RWPE1 (cell line): ENCODE measurements at regions not wholly inside any gene's neighbourhood (a gene's known extent, or its start where the extent isn't known, plus 50 kb on each side); places are given as distances from the start of the nearest gene placed in this dataset.

Source experiments
- CTCF ChIA-PET: fragments of 350-600 bp; sonication (Branson Sonifier 250); formaldehyde crosslinking; extraction: SDS; loops from one replicate; lab custom pipeline; 2021; lab: Yijun Ruan, JAX
- POLR2A ChIA-PET: fragments of 400-600 bp; formaldehyde crosslinking; extraction: SDS; loops from one replicate; lab custom pipeline; 2020; ENCODE audit warnings: antibody characterized with exemption; ENCODE audit not compliant: low non-redundant PET; lab: Yijun Ruan, JAX
- DNase-seq: peaks from one replicate; pipeline ENCODE4 v3.0.0; 2012; ENCODE audit warnings: low spot score
- H3K27ac ChIP-seq: fragments of 450-650 bp; 2 replicates; pipeline ENCODE4 v1.5.1; 2017
- TF ChIP-seq, protein P1 (sequence below): fragments of 450-650 bp; conservative IDR thresholded peaks from 2 replicates; pipeline ENCODE4 v1.5.1; 2017; ENCODE audit warnings: low read depth, mild to moderate bottlenecking

- TF ChIP-seq, protein P1, sequence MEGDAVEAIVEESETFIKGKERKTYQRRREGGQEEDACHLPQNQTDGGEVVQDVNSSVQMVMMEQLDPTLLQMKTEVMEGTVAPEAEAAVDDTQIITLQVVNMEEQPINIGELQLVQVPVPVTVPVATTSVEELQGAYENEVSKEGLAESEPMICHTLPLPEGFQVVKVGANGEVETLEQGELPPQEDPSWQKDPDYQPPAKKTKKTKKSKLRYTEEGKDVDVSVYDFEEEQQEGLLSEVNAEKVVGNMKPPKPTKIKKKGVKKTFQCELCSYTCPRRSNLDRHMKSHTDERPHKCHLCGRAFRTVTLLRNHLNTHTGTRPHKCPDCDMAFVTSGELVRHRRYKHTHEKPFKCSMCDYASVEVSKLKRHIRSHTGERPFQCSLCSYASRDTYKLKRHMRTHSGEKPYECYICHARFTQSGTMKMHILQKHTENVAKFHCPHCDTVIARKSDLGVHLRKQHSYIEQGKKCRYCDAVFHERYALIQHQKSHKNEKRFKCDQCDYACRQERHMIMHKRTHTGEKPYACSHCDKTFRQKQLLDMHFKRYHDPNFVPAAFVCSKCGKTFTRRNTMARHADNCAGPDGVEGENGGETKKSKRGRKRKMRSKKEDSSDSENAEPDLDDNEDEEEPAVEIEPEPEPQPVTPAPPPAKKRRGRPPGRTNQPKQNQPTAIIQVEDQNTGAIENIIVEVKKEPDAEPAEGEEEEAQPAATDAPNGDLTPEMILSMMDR: no peak
- CTCF ChIA-PET: no interaction called here
- H3K27ac ChIP-seq: no peak overlapping the region
- POLR2A ChIA-PET: no interaction called here
- DNase-seq: no peak
These were observed 260.5 kb downstream of the CENPW start for GRCh38 chr6:126600258-126600916.

GRCh38 chr6:126603410-126603809 is 263.5 kb downstream of the CENPW start:
- TF ChIP-seq, protein P1: no peak
- no peak overlapping the region for H3K27ac ChIP-seq
- POLR2A ChIA-PET: no interaction called here
- CTCF ChIA-PET: no interaction called here
- DNase-seq: no peak

DNA sequence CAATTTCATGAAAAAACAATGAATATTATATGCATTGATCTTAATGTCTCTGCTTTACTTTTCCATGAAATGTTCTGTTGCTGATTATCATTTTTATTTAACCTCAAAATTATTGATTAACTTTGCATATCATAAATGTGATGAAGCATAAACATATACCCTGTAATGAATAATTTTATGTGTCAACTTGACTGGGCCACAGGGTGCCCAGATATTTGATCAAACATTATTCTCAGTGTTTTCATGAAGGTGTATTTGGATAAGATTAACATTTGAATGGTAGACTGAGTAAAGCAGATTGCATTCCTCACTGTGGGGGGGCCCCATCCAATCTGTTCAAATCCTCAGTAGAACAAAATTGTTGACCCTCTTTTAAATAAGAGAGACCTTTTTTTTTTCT is 265.2 kb downstream of the CENPW start:
- H3K27ac ChIP-seq: no peak overlapping the region
- DNase-seq: no peak
- TF ChIP-seq, protein P1: no peak
- CTCF ChIA-PET: interaction anchor here (1.3 kb wide), 1 partner anchor 112 kb away, joined by 3 read pairs; no protein-coding TSS in a partner anchor
- POLR2A ChIA-PET: no interaction called here

GRCh38 chr6:126607289-126607688 is 267.4 kb downstream of the CENPW start:
- DNase-seq: no peak
- ChIA-PET CTCF (interaction anchor here (0.6 kb wide), 1 partner anchor 1145 kb away, joined by 3 read pairs; no protein-coding TSS in a partner anchor), POLR2A (no interaction called here)
- TF ChIP-seq, protein P1: no peak
- H3K27ac ChIP-seq: no peak overlapping the region

DNA sequence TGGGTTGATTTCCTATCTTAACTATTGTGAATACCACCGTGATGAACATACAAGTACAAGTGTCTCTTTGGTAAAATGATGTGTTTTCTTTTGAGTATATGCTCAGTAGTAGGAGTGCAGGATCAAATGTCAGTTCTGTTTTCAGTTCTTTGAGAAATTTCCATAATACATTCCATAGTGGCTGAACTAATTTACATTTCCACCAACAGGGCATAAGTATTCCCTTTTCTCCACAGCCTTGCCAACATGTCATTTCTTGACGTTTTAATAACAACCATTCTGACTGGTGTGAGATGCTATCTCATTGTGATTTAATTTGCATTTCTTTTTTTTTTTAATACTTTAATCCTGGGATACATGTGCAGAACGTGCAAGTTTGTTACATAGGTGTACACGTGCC is 268.8 kb downstream of the CENPW start:
- POLR2A ChIA-PET: no interaction called here

DNA sequence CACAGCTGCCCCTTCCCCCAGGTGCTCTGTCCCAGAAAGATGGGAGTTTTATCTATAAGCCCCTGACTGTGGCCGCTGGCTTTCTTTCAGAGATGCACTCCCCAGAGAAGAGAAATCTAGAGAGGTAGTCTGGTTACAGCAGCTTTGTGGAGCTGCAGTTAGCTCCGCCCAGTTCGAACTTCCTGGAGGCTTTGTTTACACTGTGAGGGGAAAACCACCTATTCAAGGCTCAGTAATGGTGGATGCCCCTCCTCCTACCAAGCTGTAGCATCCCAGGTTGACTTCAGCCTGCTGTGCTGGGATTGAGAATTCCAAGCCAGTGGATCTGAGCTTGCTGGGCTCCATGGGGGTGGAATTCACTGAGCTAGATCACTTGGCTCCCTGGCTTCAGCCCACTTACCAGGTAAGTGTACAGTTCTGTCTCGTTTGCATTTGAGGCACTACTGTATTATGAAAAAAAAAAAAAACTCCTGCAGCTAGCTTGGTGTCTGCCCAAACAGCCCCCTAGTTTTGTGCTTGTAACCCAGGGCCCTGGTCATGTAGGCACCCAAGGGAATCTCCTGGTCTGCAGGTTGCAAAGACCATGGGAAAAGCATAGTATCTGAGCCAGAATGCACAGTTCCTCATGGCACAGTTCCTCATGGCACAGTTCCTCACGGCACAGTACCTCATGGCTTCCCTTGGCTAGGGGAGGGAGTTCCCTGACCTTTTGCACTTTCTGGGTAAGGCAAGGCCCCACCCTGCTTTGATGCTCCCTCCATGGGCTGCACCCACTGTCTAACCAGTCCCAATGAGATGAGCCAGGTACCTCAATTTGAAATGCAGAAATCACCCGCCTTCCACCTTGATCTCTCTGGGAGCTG is 275.0 kb downstream of the CENPW start:
- CTCF ChIA-PET: interaction anchor here (0.6 to 0.7 kb wide), 2 partner anchors 13 to 607 kb away, joined by 3 to 6 read pairs; no protein-coding TSS in a partner anchor
- no peak overlapping the region for H3K27ac ChIP-seq
- POLR2A ChIA-PET: interaction anchor here (0.6 kb wide), 1 partner anchor 1181 kb away, joined by 4 read pairs; no protein-coding TSS in a partner anchor
- DNase-seq: no peak
- TF ChIP-seq, protein P1: no peak

More for the DNA sequence above, 268.8 kb downstream of the CENPW start:
- no peak for DNase-seq
- TF ChIP-seq, protein P1: no peak
- H3K27ac ChIP-seq: no peak overlapping the region
- CTCF ChIA-PET: no interaction called here
